Keratinocyte (primary cell): ENCODE measurements at regions not wholly inside any gene's neighbourhood (a gene's known extent, or its start where the extent isn't known, plus 50 kb on each side); places are given as distances from the start of the nearest gene placed in this dataset.
"Not testable (repeated sequence)": the region's sequence is repeated elsewhere in the genome, so short reads cannot be mapped to it uniquely, and the experiment has no call there.

ENCODE experiments used
- DNase-seq: peaks from one replicate; pipeline ENCODE4 v3.0.0-alpha.2; 2011; ENCODE audit warnings: low read depth, missing footprints, low spot score
- FAIRE-seq: peaks from 2 replicates; lab custom pipeline; 2011; peaks lifted over from hg19 to GRCh38; lab: Jason Lieb, UNC
- H2AFZ ChIP-seq: 2 replicates; pipeline ENCODE4 v1.6.0; 2012; ENCODE audit warnings: low read length, control low read depth, inconsistent platforms; ENCODE audit not compliant: control insufficient read depth
- H3K27ac ChIP-seq: 2 replicates; pipeline ENCODE4 v1.5.1; 2011; ENCODE audit warnings: low read length; ENCODE audit not compliant: control insufficient read depth, insufficient read depth
- H3K27me3 ChIP-seq: 3 replicates; pipeline ENCODE4 v1.6.0; 2011; ENCODE audit warnings: low read length; ENCODE audit not compliant: control insufficient read depth, insufficient read depth; ENCODE audit errors: extremely low read depth
- H3K36me3 ChIP-seq, 2 experiments: 2 replicates in 1 of 2; 3 replicates in 1 of 2; pipeline ENCODE4 v1.5.1; 2011; ENCODE audit warnings: low read length in 2 of 2, mild to moderate bottlenecking in 1 of 2; ENCODE audit not compliant: control insufficient read depth in 2 of 2, insufficient read depth in 2 of 2; ENCODE audit errors: extremely low read depth in 1 of 2
- H3K4me1 ChIP-seq: 3 replicates; pipeline ENCODE4 v1.5.1; 2011; ENCODE audit warnings: low read length; ENCODE audit not compliant: control insufficient read depth, insufficient read depth; ENCODE audit errors: extremely low read depth
- H3K4me2 ChIP-seq: 3 replicates; pipeline ENCODE4 v1.6.0; 2011; ENCODE audit warnings: low read depth, low read length; ENCODE audit not compliant: control insufficient read depth, insufficient read depth; ENCODE audit errors: extremely low read depth
- H3K4me3 ChIP-seq, 3 experiments: fragments of 200-600 bp in 1 of 3; sonication (generic) in 1 of 3; 2 replicates in 2 of 3; 3 replicates in 1 of 3; pipeline ENCODE4 v1.5.1; 2011 to 2016; ENCODE audit warnings: low read length in 3 of 3, mild to moderate bottlenecking in 3 of 3, control low read depth in 2 of 3, inconsistent platforms in 1 of 3, low read depth in 1 of 3, mixed read lengths in 1 of 3, mixed run types in 1 of 3, moderate library complexity in 1 of 3; ENCODE audit not compliant: control insufficient read depth in 2 of 3, insufficient read depth in 2 of 3; ENCODE audit errors: extremely low read depth in 1 of 3
- H3K79me2 ChIP-seq: 2 replicates; pipeline ENCODE4 v1.6.0; 2012; ENCODE audit warnings: low read length; ENCODE audit not compliant: control insufficient read depth, insufficient read depth
- H3K9ac ChIP-seq: 3 replicates; pipeline ENCODE4 v1.6.0; 2011; ENCODE audit warnings: low read length; ENCODE audit not compliant: control insufficient read depth, insufficient read depth; ENCODE audit errors: extremely low read depth
- H3K9me1 ChIP-seq: 3 replicates; pipeline ENCODE4 v1.6.0; 2011; ENCODE audit warnings: low read length; ENCODE audit not compliant: control insufficient read depth, insufficient read depth; ENCODE audit errors: extremely low read depth
- H3K9me3 ChIP-seq: 2 replicates; pipeline ENCODE4 v1.5.1; 2012; ENCODE audit warnings: low read depth, low read length; ENCODE audit not compliant: control insufficient read depth
- H4K20me1 ChIP-seq: 3 replicates; pipeline ENCODE4 v1.6.0; 2011; ENCODE audit warnings: low read length; ENCODE audit not compliant: control insufficient read depth, insufficient read depth; ENCODE audit errors: extremely low read depth
- CTCF ChIP-seq, 3 experiments: IDR thresholded peaks in 1 of 3; conservative IDR thresholded peaks in 1 of 3; optimal IDR thresholded peaks in 1 of 3; 2 replicates in 2 of 3; 3 replicates in 1 of 3; pipeline versions ENCODE3 to v1.5.1; 2011; ENCODE audit warnings: low read length in 3 of 3, mild to moderate bottlenecking in 3 of 3, moderate library complexity in 2 of 3, control low read depth in 1 of 3, inconsistent platforms in 1 of 3; ENCODE audit not compliant: insufficient read depth in 2 of 3; ENCODE audit errors: extremely low read depth in 1 of 3
- EZH2 ChIP-seq: IDR thresholded peaks from one replicate; pipeline ENCODE4 v1.6.1; 2012; ENCODE audit warnings: inconsistent platforms, mild to moderate bottlenecking, low read length, moderate library complexity
- dilution Hi-C: fragments of 300-500 bp; cut with MboI; formaldehyde crosslinking; loops from one replicate; pipeline ENCODE4 v1.7.0; 2020; ENCODE audit warnings: low sequenced_read_pairs; ENCODE audit not compliant: extremely low pct_ligation_motif_present

GRCh38 chr15:28456476-28457395 is 76.0 kb downstream of the GOLGA8G start:
- Histone ChIP-seq H3K9me1 (no peaks in the 10 kb centered on the region), H2AFZ (no peak overlapping the region), H3K9ac (no peak overlapping the region), H3K4me2 (no peak overlapping the region), H3K36me3 (no peaks in the 10 kb centered on the region), H3K27ac (no peak overlapping the region), H3K4me1 (no peaks in the 10 kb centered on the region), H4K20me1 (no peaks in the 10 kb centered on the region), H3K79me2 (no peaks in the 10 kb centered on the region), H3K9me3 (peaks cover 2% of the 10 kb centered on the region), H3K27me3 (peaks cover 6% of the 10 kb centered on the region), H3K4me3 (no peak overlapping the region)
- FAIRE-seq (no peak), DNase-seq (no peak)
- TF ChIP-seq EZH2, result no peak
- no peak for TF ChIP-seq CTCF (optimal IDR thresholded peaks at IDR 0.05 in 1 of 3, IDR thresholded peaks at IDR 0.05 in 1 of 3, conservative IDR thresholded peaks at IDR 0.05 in 1 of 3; ENCODE audit: extremely low read depth in 1 of 3, insufficient read depth in 2 of 3, low read length in 3 of 3)
- dilution Hi-C loops, result no loop called here

GRCh38 chr15:28455537-28456475 is 77.0 kb downstream of the GOLGA8G start:
- FAIRE-seq, H3K9ac ChIP-seq, H2AFZ ChIP-seq, H3K36me3 ChIP-seq, H3K27ac ChIP-seq, H3K9me1 ChIP-seq, H3K79me2 ChIP-seq, H4K20me1 ChIP-seq, H3K9me3 ChIP-seq, H3K4me2 ChIP-seq, H3K27me3 ChIP-seq, H3K4me1 ChIP-seq, H3K4me3 ChIP-seq, DNase-seq, dilution Hi-C loops: not testable (repeated sequence)

- H3K27me3 ChIP-seq, H4K20me1 ChIP-seq, H3K79me2 ChIP-seq, H3K4me2 ChIP-seq, FAIRE-seq, H3K9me3 ChIP-seq, H3K36me3 ChIP-seq, dilution Hi-C loops, H3K27ac ChIP-seq, H3K9ac ChIP-seq, DNase-seq, H2AFZ ChIP-seq, H3K4me1 ChIP-seq, H3K9me1 ChIP-seq: not testable (repeated sequence)
- H3K4me3 ChIP-seq, result peak overlapping the region in 1 of 3 experiments; percentile 16
These were observed 76.3 kb downstream of the GOLGA8F start for GRCh38 chr15:28454751-28455220.
